ENCODE measurements at regions not wholly inside any gene's neighbourhood (a gene's known extent, or its start where the extent isn't known, plus 50 kb on each side); places are given as distances from the start of the nearest gene placed in this dataset.

- Histone ChIP-seq H3K27me3 (ENCODE audit: control insufficient read depth, insufficient read depth, low read length) (peaks cover 2% of the 10 kb centered on the region), H3K4me1 (ENCODE audit: control insufficient read depth, insufficient read depth, low read length) (no peaks in the 10 kb centered on the region), H3K36me3 (ENCODE audit: control insufficient read depth, insufficient read depth, low read length) (no peaks in the 10 kb centered on the region), H3K27ac (ENCODE audit: low read length) (no peak overlapping the region), H3K4me3 (ENCODE audit: low read depth in 2 of 2, low read length in 2 of 2) (no peak overlapping the region), H3K9me3 (ENCODE audit: control insufficient read depth, insufficient read depth, low read depth, low read length) (no peaks in the 10 kb centered on the region)
- no peak for ATAC-seq
- BruUV-seq (replicated peaks) = no TSS peak
- no peak for TF ChIP-seq POLR2AphosphoS5 (IDR thresholded peaks at IDR 0.05; ENCODE audit: low read depth, low read length)
- TF ChIP-seq CTCF (IDR thresholded peaks at IDR 0.05) = no peak
- TF ChIP-seq SIN3A (IDR thresholded peaks at IDR 0.05; ENCODE audit: borderline replicate concordance, insufficient read depth, low read depth, low read length) = no peak
- TF ChIP-seq, protein P1, sequence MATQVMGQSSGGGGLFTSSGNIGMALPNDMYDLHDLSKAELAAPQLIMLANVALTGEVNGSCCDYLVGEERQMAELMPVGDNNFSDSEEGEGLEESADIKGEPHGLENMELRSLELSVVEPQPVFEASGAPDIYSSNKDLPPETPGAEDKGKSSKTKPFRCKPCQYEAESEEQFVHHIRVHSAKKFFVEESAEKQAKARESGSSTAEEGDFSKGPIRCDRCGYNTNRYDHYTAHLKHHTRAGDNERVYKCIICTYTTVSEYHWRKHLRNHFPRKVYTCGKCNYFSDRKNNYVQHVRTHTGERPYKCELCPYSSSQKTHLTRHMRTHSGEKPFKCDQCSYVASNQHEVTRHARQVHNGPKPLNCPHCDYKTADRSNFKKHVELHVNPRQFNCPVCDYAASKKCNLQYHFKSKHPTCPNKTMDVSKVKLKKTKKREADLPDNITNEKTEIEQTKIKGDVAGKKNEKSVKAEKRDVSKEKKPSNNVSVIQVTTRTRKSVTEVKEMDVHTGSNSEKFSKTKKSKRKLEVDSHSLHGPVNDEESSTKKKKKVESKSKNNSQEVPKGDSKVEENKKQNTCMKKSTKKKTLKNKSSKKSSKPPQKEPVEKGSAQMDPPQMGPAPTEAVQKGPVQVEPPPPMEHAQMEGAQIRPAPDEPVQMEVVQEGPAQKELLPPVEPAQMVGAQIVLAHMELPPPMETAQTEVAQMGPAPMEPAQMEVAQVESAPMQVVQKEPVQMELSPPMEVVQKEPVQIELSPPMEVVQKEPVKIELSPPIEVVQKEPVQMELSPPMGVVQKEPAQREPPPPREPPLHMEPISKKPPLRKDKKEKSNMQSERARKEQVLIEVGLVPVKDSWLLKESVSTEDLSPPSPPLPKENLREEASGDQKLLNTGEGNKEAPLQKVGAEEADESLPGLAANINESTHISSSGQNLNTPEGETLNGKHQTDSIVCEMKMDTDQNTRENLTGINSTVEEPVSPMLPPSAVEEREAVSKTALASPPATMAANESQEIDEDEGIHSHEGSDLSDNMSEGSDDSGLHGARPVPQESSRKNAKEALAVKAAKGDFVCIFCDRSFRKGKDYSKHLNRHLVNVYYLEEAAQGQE (IDR thresholded peaks at IDR 0.05; ENCODE audit: insufficient read depth in 1 of 2, low read depth in 2 of 2, low read length in 1 of 2) = no peak
- TF ChIP-seq TCF7L2 (IDR thresholded peaks at IDR 0.05; ENCODE audit: low read depth, low read length) = no peak
- no peak for DNase-seq (ENCODE audit: low read depth, low spot score)
- CTCF ChIA-PET = no interaction called here
- intact Hi-C loops (cut with micrococcal nuclease; ENCODE audit: unreplicated experiment) = no loop called here
- POLR2A ChIA-PET = no interaction called here
- in situ Hi-C loops (cut with HindIII; ENCODE audit: low pct_unique_long_range_greater_than_20kb, low sequenced_read_pairs) = no loop called here
Measured at GRCh38 chr4:41866799-41867677, 68.2 kb upstream of the TMEM33 start.

- H3K36me3 ChIP-seq (ENCODE audit: control insufficient read depth, insufficient read depth, low read length) = no peaks in the 10 kb centered on the region
- in situ Hi-C loops (cut with HindIII; ENCODE audit: low pct_unique_long_range_greater_than_20kb, low sequenced_read_pairs) (no loop called here), intact Hi-C loops (cut with micrococcal nuclease; ENCODE audit: unreplicated experiment) (no loop called here)
- H3K4me3 ChIP-seq (ENCODE audit: low read depth in 2 of 2, low read length in 2 of 2) = no peak overlapping the region
- TF ChIP-seq, protein P1 (IDR thresholded peaks at IDR 0.05; ENCODE audit: insufficient read depth in 1 of 2, low read depth in 2 of 2, low read length in 1 of 2) = no peak
- TF ChIP-seq CTCF (IDR thresholded peaks at IDR 0.05) = no peak
- TF ChIP-seq SIN3A (IDR thresholded peaks at IDR 0.05; ENCODE audit: borderline replicate concordance, insufficient read depth, low read depth, low read length) = no peak
- TF ChIP-seq TCF7L2 (IDR thresholded peaks at IDR 0.05; ENCODE audit: low read depth, low read length) = no peak
- TF ChIP-seq POLR2AphosphoS5 (IDR thresholded peaks at IDR 0.05; ENCODE audit: low read depth, low read length) = no peak
- POLR2A ChIA-PET = no interaction called here
- DNase-seq (ENCODE audit: low read depth, low spot score) (no peak), ATAC-seq (no peak)
- 0 out of 2 replicates have a peak, but pooled peaks cover 2% of the 10 kb centered on the region for H3K27me3 ChIP-seq (ENCODE audit: control insufficient read depth, insufficient read depth, low read length)
- BruUV-seq (replicated peaks) = no TSS peak
- H3K9me3 ChIP-seq (ENCODE audit: control insufficient read depth, insufficient read depth, low read depth, low read length) = no peaks in the 10 kb centered on the region
- no peaks in the 10 kb centered on the region for H3K4me1 ChIP-seq (ENCODE audit: control insufficient read depth, insufficient read depth, low read length)
- no peak overlapping the region for H3K27ac ChIP-seq (ENCODE audit: low read length)
- CTCF ChIA-PET = no interaction called here
Measured at GRCh38 chr4:41865981-41866798, 69.0 kb upstream of the TMEM33 start.

Measured in Panc1 (cell line).